Tibial nerve (tissue), 4 donors: ENCODE measurements at regions not wholly inside any gene's neighbourhood (a gene's known extent, or its start where the extent isn't known, plus 50 kb on each side); places are given as distances from the start of the nearest gene placed in this dataset.

Experiments
- CTCF ChIP-seq, 5 experiments: fragments of 200-600 bp in 3 of 5; fragments of 450-650 bp in 2 of 5; sonication (generic) in 3 of 5; IDR thresholded peaks; one replicate each; pipeline ENCODE4 v1.5.1; 2016 to 2019; ENCODE audit warnings: antibody characterized with exemption in 5 of 5, mild to moderate bottlenecking in 3 of 5, moderate library complexity in 2 of 5
- EP300 ChIP-seq, 2 donors: sonication (generic); formaldehyde crosslinking; IDR thresholded peaks; one replicate each; pipeline ENCODE4 v1.6.1; 2017; ENCODE audit warnings: antibody characterized with exemption in 2 of 2, mild to moderate bottlenecking in 1 of 2

- TF ChIP-seq CTCF (IDR thresholded peaks at IDR 0.05) (no peak), EP300 (IDR thresholded peaks at IDR 0.05) (no peak)
Observed at GRCh38 chr5:144815131-144815530, 644.5 kb downstream of the KCTD16 start.
